GM21360 (cell line): ENCODE measurements at regions not wholly inside any gene's neighbourhood (a gene's known extent, or its start where the extent isn't known, plus 50 kb on each side); places are given as distances from the start of the nearest gene placed in this dataset.
A peak's percentile ranks its signal among the peaks of the same experiment; 100 is the strongest.
"Not testable (repeated sequence)": the region's sequence is repeated elsewhere in the genome, so short reads cannot be mapped to it uniquely, and the experiment has no call there.

Experiments
- ATAC-seq: cut with Tn5 transposase; IDR thresholded peaks from one replicate; pipeline ENCODE4 v1.9.1; 2021; ENCODE audit warnings: mild to moderate bottlenecking, moderate library complexity; ENCODE audit not compliant: unreplicated experiment

DNA sequence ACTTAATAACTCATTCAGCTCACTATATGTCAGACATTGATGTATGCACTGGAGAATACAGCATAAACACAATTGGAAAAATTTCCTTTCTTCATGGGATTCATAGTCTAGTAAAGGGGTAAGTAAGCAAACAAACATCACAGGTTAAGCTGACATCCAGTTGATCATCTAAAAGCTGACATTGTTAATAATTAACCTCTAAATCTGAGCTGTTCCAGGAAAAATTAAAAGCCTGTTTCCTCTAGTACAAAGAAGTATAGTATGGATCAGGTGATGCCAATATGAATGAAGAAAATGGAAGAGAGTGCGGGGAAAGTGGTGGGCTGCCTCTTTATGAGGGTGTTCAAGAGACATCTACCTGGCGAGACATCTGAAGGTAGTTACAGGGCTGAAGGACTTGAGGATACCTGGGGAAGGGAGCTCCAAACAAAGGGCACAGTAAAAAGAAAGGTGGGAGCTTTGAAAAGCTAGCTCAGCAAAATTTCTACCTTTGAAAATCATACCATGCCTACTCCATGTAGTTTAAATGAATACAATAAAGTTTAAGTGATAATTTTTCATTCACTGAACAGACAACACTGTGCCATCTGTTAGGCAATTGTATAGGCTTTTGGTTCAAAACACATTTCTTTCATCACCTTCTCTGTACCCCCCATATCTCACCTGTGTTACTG lies 619.3 kb downstream of the TRIB2 start:
- ATAC-seq: no peak

DNA sequence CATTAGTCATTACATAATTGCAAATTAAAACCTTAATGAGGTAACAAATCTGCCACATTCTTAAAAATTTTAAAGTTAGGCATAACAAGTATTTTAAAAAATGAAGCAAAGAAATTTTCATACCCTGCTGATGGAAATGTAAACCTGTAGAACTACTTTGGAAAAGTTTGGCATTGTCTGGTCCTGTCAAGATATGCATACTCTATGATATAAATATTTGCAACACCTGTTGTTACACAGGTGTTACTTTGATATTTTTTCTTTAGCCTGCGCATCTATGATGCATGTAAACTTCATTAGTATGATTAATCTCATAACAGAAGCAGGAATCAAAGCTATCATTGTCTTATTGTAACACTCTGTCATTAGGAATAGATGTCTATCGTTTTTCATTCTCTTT lies 634.3 kb downstream of the TRIB2 start:
- ATAC-seq: no peak

DNA sequence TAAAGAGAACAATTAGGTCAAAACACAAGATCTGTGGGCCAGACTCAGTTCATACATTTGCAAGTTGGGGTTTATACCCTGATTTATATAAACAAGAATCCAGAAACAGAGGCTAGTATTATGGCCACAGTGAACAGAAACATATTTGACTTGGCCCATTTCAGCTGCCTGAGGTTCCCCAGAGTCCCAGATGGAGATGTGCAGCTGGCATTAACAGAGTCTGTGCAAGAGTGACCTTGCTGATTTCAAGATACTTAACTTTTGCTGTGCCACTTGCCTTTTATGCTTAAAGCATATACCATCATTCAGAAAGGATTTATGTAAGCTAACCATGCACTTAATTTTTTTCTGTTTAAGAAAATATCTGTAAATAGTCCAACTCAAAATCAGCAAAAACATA lies 636.3 kb downstream of the TRIB2 start:
- no peak for ATAC-seq

DNA sequence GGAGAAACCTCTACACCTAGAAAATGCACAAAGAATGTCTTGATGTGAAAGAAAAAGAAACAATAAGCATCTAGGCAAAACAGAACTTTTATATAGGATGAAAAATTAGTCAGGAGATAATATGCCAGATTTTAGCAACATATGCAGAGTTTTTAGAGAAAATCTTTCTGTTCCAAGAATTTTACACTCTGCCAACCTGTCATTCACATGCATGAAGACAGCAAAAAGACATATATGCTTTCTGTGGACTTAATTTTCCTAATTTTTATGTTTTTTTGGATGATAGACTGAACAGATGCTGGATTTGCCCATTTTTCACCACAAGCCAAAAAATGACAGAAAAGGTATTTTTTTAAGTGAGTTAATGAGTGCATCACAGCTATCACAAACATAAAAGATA lies 637.3 kb downstream of the TRIB2 start:
- no peak for ATAC-seq

DNA sequence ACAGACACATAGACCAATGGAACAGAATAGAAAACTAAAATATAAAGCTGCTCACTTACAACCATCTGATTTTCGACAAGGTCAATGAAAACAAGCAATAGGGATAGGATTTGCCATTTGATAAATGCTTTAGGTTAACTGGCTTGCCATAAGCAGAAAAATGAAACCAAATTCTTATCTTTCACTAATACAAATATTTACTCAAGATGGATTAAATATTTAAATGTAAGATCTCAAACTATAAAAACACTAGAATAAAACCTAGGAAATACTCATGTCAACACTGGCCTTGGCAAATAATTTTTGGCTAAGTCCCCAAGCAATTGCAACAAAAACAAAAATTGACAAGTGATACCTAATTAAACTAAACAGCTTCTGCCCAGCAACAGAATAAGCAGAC lies 665.2 kb downstream of the TRIB2 start:
- ATAC-seq: not testable (repeated sequence)

DNA sequence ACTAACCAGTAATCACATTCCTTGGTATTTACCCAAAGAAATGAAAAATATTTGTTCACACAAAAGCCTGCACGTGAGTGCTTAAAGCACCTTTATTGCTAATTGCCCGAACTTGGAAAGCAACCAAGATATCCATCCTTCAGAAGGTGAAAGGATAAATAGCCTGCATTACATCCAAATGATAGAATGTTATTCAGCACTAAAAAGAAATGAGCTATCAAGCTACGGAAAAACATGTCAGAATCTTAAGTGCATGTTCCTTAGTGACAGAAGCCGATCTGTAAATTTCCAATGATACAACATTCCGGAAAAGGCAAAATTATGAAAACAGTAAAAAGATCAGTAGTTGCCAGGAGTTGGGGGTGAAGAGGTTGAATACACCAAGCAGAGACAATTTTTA lies 672.4 kb downstream of the TRIB2 start:
- ATAC-seq: not testable (repeated sequence)

DNA sequence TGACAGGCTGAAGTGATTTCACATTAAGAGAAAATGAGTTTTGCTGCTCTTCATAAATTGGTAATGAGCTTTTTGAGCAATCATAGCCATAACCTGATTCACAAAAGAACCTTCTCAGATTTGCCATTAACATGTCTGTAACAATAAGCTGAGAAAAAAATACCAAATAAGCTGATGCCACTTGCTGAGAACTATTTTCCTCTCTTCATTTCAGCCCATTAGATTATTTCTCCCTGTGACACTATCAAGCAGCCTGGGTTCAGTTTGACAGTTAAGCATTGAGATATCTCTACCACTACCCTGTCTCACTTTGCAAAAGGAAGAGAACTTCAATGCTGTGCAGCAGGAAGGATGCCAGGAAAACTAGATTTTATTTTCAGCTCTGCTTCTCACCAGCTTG lies 673.9 kb downstream of the TRIB2 start:
- ATAC-seq: no peak

DNA sequence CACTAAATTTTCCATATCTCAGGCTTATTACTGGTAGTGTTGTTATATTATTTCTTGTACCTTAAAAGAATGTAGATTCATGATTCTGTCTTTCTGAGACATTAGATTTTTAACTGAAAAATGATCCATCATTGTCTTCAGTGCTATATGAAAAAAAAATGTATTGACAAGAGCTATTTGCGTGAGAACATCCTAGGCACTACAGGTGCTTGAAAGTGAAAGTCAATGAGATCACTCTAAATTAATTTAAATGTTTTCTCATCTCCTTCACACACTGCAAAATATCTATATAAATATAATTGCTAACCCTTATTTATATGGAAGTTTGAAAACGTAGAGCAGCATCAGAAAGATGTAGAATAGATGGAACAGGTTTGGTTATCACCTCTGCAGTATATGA lies 684.6 kb downstream of the TRIB2 start:
- ATAC-seq: no peak

DNA sequence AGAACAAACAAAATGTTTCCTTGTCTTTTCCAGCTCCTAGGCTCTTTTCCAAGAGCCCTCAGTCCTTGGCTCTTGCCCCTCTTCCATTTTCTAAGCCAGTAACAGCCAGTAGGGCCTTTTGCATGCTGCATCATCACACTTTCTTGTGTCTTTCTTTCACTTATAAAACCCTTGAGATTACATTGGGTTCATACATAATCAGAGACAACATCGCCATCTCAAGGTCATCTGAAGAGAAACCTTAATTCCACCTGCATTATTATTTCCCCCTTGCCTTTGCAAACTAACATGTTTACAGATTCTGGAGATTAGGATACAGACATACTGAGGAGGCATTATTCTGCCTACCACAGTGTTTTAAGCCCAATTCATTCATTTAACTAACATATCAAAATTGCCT lies 697.3 kb downstream of the TRIB2 start:
- ATAC-seq: no peak

DNA sequence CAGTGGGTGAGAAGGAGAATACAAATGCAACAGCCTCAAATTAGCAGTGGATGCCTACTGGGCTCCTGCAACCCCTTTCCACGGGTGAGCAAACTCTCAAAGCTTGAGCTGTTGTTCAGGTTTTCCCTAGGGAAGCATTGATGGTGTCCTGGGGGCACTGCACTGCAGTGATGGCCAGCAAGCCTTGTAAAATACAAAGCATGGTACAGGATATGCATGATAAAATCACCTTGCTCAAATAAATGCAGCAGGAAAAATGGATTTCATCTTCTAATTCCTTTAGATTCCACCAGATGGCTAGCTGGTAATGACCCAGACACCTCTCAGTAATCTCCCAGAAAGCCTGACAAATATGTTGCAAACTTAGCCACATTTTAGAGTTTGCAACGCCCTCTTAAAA lies 698.2 kb downstream of the TRIB2 start:
- ATAC-seq: no peak

DNA sequence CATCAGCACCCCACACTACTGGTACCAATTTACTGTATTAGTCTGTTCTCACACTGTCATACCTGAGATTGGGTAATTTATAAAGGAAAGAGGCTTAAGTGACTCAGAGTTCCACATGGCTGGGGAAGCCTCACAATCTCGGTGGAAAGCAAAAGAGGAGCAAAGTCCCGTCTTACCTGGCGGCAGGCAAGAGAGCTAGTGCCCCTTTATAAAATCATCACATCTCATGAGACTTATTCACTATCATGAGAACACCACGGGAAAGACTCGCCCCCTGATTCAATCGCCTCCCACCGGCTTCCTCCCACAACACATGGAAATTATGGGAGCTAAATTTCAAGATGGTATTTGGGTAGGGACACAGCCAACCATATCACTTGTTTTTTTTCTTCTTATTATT lies 717.2 kb downstream of the TRIB2 start:
- ATAC-seq: no peak

DNA sequence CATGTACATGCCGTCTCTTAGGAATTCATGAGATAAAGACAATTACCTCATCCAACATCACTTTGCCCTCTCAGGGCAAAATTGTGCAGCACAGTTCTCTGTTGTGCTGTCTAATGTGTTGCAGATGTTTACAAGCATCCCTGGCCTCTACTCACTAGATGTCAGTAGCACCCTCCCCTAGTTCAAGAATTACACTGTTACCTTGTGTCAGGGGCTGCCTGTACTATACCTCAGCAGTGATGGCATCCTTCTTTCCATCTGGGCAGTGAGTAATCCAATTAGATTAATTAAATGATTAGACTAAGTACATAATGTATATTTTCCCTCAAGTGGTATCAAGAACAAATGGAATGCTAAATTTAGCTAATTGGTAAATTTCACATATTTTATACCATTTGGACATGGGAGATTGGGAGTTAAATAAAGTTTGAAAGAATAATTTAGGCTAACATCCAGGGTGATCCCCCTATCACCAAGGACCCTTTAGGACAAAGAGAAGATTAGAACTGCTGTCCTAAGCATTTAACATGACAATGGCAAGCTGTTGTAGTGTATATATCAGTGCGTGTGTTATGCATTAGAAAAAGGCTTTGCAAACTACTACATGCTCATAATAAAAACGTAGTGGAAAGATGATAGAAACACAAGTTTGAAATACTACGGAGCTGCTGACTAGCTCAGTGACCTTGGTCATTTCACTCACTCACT lies 727.0 kb downstream of the TRIB2 start:
- not testable (repeated sequence) for ATAC-seq

DNA sequence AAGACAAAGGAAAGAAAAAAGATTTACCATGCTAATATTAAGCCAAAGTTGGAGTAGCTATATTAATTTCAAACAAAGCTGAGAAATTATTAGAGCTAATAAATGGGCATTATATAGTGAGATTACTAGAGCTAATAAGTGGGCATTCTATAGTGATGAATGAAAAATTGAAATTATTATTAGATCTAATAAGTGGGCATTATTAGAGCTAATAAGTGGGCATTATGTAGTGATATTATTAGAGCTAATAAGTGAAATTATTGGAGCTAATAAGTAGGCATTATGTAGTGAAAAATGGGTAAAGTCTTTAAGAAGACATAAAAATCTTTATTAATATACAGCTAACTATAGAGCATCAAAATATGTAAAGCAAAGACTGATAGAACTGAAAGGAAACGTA lies 745.7 kb downstream of the TRIB2 start:
- no peak for ATAC-seq

DNA sequence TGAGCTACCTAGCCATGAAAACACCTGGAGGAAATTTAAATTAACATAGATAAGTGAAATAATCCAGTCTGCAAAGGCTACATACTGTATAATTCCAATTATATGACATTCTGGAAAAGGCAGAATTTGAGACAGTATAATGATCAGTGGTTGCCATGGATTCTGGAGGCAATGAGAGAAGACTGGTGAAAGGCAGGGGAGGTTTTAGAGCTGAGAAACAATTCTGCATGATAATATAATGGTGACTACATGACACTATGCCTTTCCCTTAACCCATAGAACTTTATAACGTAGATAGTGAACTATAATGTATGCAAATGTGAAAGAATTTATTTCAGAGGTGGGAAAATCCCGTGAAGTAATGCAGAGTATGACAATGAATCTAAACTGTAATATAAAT lies 749.3 kb downstream of the TRIB2 start:
- no peak for ATAC-seq

DNA sequence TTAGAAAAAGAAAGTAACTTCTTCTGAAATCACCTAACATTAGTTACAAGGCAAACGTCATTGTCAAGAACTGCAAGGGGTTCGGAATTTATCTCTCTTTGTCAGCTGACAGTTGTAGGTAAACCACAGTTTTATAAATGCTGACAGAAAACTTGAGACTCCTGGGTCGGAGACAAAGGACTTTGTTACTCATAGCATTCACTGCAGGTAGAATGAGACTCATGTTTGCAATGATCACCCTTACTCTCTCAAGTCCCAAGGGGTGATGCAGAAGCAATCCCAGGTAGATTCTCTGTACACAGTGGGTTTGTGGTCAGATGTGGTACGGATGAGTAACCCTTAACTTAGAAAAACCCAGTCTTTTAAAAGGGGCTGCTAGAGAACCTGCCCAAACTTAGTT lies 757.8 kb downstream of the TRIB2 start:
- ATAC-seq: no peak

DNA sequence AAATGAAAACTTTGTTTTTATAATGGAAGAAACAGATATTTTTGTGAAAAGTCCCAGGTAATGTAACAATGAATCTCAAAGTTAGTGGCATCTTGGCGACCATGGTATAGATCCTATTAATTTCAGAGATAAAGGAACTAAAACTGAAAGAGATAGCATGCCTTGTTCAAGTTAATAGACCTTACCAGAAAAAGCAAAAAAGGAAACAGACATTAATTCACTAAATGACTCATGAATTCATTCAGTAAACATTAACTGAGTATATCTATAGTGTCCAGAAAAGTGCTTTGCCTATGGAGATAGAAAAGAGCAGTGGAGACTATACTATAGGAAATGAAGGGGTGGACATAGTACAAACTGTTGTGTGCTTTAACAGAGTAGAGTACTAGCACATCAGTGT lies 763.3 kb downstream of the TRIB2 start:
- peak; percentile 79 for ATAC-seq

DNA sequence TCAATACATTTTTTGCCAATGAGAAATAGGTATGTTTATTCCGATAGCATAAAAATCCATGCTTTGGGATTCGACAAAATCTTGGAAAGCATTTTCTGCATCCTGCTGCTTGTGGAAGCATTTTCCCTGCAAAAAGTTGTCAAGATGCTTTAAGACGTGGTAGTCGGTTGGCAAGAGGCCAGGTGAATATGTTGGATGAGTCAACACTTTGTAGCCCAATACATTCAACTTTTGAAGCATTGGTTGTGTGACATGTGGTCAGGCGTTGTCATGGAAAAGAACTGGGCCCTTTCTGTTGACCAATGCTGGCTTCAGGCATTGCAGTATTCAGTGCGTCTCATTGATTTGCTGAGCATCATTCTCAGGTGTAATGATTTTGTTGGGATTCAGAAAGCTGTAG lies 764.5 kb downstream of the TRIB2 start:
- ATAC-seq: no peak

DNA sequence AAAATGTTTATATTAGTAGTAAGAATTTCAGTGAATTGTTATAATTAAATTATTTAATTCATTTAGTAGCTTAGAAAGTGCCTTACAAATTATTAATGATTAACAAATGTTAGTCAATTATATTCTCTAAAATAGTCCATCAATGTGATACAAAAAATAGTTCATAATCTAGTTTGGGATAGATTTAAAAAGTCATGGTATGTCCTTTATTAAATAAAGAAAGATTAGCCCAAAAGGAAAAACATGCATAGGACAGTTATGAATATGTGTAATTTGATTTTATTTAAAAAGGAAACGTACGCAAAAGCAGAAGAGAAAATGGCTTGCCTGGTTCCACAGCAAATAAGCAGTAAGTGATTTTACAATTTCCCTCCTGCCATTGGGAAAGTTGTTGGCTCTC lies 768.5 kb downstream of the TRIB2 start:
- ATAC-seq: no peak

DNA sequence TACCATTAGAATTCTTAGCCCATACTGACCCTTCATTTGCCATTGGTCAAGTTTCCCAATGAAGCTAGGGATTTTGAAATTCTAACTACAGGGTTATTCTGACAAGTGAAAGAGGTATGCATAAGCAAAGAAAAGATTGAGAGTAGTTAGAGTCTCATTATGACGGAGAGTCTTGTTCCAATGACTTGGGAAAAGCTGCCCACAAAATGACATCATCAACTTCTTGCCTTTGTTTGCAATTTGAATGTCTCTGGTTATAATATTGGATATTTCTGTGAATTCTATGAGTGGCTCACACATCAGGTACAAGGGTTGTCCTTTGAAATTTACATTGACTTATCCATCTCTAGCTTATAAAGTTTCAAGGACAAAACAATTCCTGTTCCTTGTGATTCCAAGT lies 772.2 kb downstream of the TRIB2 start:
- no peak for ATAC-seq

DNA sequence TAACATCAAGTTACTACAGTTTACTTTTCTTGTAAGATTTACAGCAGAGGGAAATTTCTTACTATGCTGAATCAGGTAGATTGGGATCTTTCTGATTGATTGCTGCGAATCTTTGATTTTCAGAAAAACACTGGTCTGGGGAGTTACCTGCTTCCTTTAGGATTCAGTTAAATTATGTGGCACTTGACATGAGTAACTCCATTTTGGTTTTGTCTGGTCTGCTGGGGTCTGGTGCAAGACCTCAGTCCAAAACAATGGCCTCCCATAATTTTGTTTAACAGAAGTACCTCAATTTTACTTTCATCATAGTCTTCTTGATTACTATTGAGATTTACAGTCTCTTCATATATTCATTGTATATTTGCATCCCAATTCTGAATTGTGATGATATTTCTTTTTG lies 775.5 kb downstream of the TRIB2 start:
- no peak for ATAC-seq

DNA sequence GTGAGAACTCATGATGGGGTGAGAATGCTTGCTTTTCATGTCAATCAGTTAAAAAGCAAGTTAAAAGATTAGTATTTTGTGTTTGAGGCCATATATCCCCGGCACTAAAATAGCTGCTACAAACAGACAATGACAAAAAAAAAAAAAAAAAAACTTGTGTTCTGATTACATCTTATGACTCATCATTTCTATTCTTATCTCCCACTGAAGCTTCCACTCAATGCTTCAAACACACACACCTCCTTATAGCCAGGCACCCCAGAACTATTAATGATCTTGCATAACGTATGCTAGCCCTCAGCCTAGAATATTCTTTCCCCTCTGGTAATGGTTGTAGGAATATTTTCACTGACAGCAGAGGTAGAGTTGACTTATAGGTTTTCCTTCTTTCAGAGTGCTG lies 778.3 kb downstream of the TRIB2 start:
- no peak for ATAC-seq

DNA sequence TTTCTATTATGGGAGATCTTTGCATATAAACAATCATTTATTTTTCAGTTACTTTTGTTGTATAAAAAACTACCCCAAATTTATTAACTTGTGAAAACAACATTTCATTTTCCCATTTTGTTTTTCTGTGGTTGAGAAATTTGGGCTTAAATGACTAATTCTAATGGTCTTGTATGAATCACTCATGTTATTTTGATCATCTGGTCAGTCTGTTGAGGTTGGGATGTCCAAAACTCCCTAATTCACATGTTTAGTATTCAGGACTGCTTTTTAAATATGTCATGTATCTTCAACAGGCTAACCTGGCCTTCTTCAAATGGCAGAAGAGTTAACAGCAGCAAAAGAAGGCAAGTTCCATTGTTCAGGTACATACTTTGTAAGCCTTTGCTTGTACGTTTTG lies 788.1 kb downstream of the TRIB2 start:
- ATAC-seq: peak; percentile 73

DNA sequence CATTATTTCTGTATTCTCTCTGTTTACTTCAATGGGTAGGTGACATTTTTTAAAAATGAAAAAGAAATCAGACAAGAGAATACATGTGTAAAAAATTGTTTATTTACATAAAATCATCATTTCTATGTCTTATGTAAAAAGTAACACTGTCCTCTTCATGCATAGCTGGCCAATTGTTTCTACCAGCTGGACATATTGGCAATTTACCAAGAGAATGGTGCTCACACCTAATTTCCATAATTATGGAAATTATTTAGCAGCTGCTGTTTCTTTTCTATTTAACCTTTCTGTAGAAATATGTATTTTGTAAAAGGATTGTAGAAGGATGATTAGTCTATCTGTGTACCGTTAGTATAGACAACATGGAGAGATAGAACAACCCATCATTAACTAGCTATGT lies 791.9 kb downstream of the TRIB2 start:
- ATAC-seq: no peak
